Skeletal muscle tissue (tissue), 3 donors: ENCODE measurements at regions not wholly inside any gene's neighbourhood (a gene's known extent, or its start where the extent isn't known, plus 50 kb on each side); places are given as distances from the start of the nearest gene placed in this dataset.

ENCODE experiments used
- H3K27ac ChIP-seq: one replicate; pipeline ENCODE4 v1.7.0; 2013; ENCODE audit warnings: mild to moderate bottlenecking, low read depth, low read length, inconsistent platforms
- H3K27me3 ChIP-seq, 3 donors: one replicate each; pipeline ENCODE4 v1.7.0; 2013; ENCODE audit warnings: low read length in 3 of 3; ENCODE audit not compliant: control insufficient read depth in 3 of 3, insufficient read depth in 3 of 3
- H3K36me3 ChIP-seq, 3 donors: one replicate each; pipeline ENCODE4 v1.7.0; 2013; ENCODE audit warnings: low read length in 3 of 3; ENCODE audit not compliant: control insufficient read depth in 3 of 3, insufficient read depth in 3 of 3
- H3K4me1 ChIP-seq, 3 donors: one replicate each; pipeline ENCODE4 v1.7.0; 2013; ENCODE audit warnings: low read length in 3 of 3, mild to moderate bottlenecking in 3 of 3; ENCODE audit not compliant: control insufficient read depth in 3 of 3, insufficient read depth in 3 of 3
- H3K4me3 ChIP-seq, 3 donors: one replicate each; pipeline ENCODE4 v1.7.0; 2013; ENCODE audit warnings: low read length in 3 of 3
- H3K9ac ChIP-seq, 3 donors: one replicate each; pipeline ENCODE4 v1.7.0; 2013; ENCODE audit warnings: low read length in 3 of 3, mild to moderate bottlenecking in 3 of 3, moderate library complexity in 2 of 3, low read depth in 1 of 3
- H3K9me3 ChIP-seq, 3 donors: one replicate each; pipeline ENCODE4 v1.7.0; 2013; ENCODE audit warnings: low read length in 3 of 3; ENCODE audit not compliant: control insufficient read depth in 3 of 3
- donor health status: Osteomylitis.

GRCh38 chr6:21348504-21349195 is 244.9 kb upstream of the SOX4 start:
- H3K27ac ChIP-seq: peak overlapping the region; percentile 76
- peaks cover 9 to 28% (median 16%) of the 10 kb centered on the region in 3 donors for H3K4me1 ChIP-seq
- no peaks in the 10 kb centered on the region for H3K36me3 ChIP-seq
- no peaks in the 10 kb centered on the region for H3K27me3 ChIP-seq
- peak overlapping the region in 2 of 3 donors; percentile 39 to 64 for H3K9ac ChIP-seq
- peak overlapping the region; percentile 25 to 54 (median 51) for H3K4me3 ChIP-seq
- H3K9me3 ChIP-seq: no peaks in the 10 kb centered on the region

- peak overlapping the region; percentile 76 for H3K27ac ChIP-seq
- no peaks in the 10 kb centered on the region for H3K27me3 ChIP-seq
- no peak overlapping the region for H3K4me3 ChIP-seq
- H3K9ac ChIP-seq: no peak overlapping the region
- peaks cover 15 to 33% (median 18%) of the 10 kb centered on the region in 3 donors for H3K4me1 ChIP-seq
- no peaks in the 10 kb centered on the region for H3K9me3 ChIP-seq
- no peaks in the 10 kb centered on the region for H3K36me3 ChIP-seq
These were observed 243.7 kb upstream of the SOX4 start for GRCh38 chr6:21349834-21350233.

- H3K27me3 ChIP-seq: no peaks in the 10 kb centered on the region
- H3K4me3 ChIP-seq: no peak overlapping the region
- H3K9ac ChIP-seq: peak overlapping the region in 1 of 3 donors; percentile 10
- no peaks in the 10 kb centered on the region for H3K9me3 ChIP-seq
- H3K27ac ChIP-seq: peak overlapping the region; percentile 72
- peaks cover 23 to 43% (median 24%) of the 10 kb centered on the region in 3 donors for H3K4me1 ChIP-seq
- H3K36me3 ChIP-seq: no peaks in the 10 kb centered on the region
These were observed 242.6 kb upstream of the SOX4 start for GRCh38 chr6:21350926-21351325.

DNA sequence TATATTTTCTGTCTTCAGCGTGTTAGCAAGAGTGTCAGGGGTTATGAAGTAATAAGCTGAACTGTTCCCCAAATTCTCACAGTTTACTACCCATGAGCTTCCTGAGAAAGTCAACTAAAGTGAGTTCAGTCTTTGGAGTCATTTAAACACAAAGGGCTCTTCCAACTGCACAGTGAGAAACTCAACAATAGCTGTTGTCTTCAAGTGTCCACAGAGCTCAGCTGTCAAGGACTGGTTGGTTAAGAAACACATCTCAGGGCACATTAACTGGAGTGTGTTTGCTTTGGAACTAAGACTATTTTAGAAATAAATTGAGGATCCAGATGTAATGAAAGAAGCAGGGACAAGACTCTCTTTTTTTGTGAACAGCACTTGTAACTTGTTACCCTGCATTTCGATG is 241.4 kb upstream of the SOX4 start:
- Histone ChIP-seq H3K4me1 (peaks cover 23 to 43% (median 24%) of the 10 kb centered on the region in 3 donors), H3K9ac (no peak overlapping the region), H3K27ac (no peak overlapping the region), H3K9me3 (no peaks in the 10 kb centered on the region), H3K27me3 (no peaks in the 10 kb centered on the region), H3K36me3 (no peaks in the 10 kb centered on the region), H3K4me3 (no peak overlapping the region)

- H3K9me3 ChIP-seq: no peaks in the 10 kb centered on the region
- H3K4me3 ChIP-seq: peak overlapping the region in 2 of 3 donors; percentile 43 to 56
- peak overlapping the region; percentile 97 for H3K27ac ChIP-seq
- H3K36me3 ChIP-seq: no peaks in the 10 kb centered on the region
- peaks cover 9 to 25% (median 14%) of the 10 kb centered on the region in 3 donors for H3K4me1 ChIP-seq
- H3K27me3 ChIP-seq: no peaks in the 10 kb centered on the region
- H3K9ac ChIP-seq: peak overlapping the region in 2 of 3 donors; percentile 41 to 48
These were observed 238.7 kb upstream of the SOX4 start for GRCh38 chr6:21354805-21355238.

DNA sequence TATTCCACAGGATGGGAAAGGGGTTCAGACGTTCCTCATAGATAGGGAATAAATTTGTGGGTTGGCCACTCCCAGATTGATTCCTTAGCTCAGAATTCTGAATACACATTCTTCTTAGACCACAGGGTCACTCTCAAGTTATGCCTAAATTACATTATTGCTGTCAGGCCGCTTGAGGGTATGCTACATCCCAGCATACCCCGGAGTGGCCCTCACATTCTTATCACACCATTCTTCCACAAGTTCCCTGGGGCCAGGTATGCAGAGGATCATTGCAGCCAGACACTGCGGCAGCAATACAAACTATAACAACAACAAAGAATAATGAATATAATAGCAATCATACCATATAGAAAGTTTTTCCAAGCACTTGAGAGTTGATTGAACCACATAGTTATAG is 237.9 kb upstream of the SOX4 start:
- Histone ChIP-seq H3K4me3 (no peak overlapping the region), H3K27ac (peak overlapping the region; percentile 97), H3K4me1 (peaks cover 8 to 19% (median 14%) of the 10 kb centered on the region in 3 donors), H3K9me3 (no peaks in the 10 kb centered on the region), H3K27me3 (no peaks in the 10 kb centered on the region), H3K9ac (no peak overlapping the region), H3K36me3 (no peaks in the 10 kb centered on the region)

- Histone ChIP-seq H3K9me3 (no peaks in the 10 kb centered on the region), H3K4me1 (peaks cover 6 to 15% (median 14%) of the 10 kb centered on the region in 3 donors), H3K4me3 (no peak overlapping the region), H3K9ac (no peak overlapping the region), H3K27ac (no peak overlapping the region), H3K27me3 (no peaks in the 10 kb centered on the region), H3K36me3 (no peaks in the 10 kb centered on the region)
These were observed 236.3 kb upstream of the SOX4 start for GRCh38 chr6:21357262-21357661.

GRCh38 chr6:21359926-21360325 is 233.6 kb upstream of the SOX4 start:
- Histone ChIP-seq H3K27ac (no peak overlapping the region), H3K4me1 (peaks cover 4 to 9% (median 8%) of the 10 kb centered on the region in 3 donors)

DNA sequence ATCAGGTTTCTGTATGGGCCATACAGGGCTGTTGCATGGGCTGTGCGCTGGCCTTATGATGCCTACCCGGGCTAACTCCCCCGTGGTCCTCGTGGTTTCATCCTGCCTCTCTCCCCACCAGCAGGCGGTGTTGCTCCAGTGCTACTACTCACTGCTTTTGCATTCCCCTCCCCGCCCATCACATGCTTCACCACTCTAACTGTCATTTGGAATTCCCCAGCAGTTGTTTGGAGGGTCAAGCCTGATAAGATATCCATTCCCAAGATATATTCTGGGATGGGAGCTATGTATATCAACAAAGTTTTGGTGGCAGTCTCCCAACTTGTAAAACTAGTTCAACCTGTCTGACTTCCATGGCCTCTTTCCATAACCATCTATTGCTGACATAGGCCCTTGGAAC is 233.2 kb upstream of the SOX4 start:
- peaks cover 0 to 5% (median 4%) of the 10 kb centered on the region in 3 donors for H3K4me1 ChIP-seq
- H3K9me3 ChIP-seq: no peaks in the 10 kb centered on the region
- H3K27me3 ChIP-seq: no peaks in the 10 kb centered on the region
- H3K36me3 ChIP-seq: no peaks in the 10 kb centered on the region
- H3K27ac ChIP-seq: no peak overlapping the region
- no peak overlapping the region for H3K4me3 ChIP-seq
- no peak overlapping the region for H3K9ac ChIP-seq

More at GRCh38 chr6:21359926-21360325, 233.6 kb upstream of the SOX4 start:
- no peaks in the 10 kb centered on the region for H3K27me3 ChIP-seq
- H3K9me3 ChIP-seq: no peaks in the 10 kb centered on the region
- H3K36me3 ChIP-seq: no peaks in the 10 kb centered on the region
- H3K9ac ChIP-seq: no peak overlapping the region
- no peak overlapping the region for H3K4me3 ChIP-seq

DNA sequence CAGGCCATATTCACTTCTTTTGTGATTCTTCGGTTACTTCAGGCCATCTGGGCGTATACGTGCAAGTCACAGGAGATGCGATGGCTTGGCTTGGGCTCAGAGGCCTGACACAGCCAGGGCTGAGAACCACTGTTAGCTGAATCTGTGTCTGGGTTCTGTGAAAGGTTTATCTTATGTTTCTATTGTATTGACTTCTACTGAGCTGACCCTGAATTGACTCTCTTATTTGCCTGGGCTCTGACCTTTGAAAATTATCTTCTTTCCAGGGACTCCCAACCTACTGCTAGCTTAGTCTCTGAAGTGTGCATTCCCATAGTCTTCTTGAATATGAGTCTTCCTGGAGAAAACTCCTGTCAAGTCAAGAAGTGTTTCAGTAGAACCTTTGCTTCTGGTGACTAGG is 226.4 kb upstream of the SOX4 start:
- Histone ChIP-seq H3K4me3 (no peak overlapping the region), H3K9ac (no peak overlapping the region), H3K36me3 (no peaks in the 10 kb centered on the region), H3K27me3 (no peaks in the 10 kb centered on the region), H3K27ac (no peak overlapping the region), H3K4me1 (peaks cover 2 to 7% (median 4%) of the 10 kb centered on the region in 3 donors), H3K9me3 (no peaks in the 10 kb centered on the region)
